ENCODE measurements at regions not wholly inside any gene's neighbourhood (a gene's known extent, or its start where the extent isn't known, plus 50 kb on each side); places are given as distances from the start of the nearest gene placed in this dataset.

DNA sequence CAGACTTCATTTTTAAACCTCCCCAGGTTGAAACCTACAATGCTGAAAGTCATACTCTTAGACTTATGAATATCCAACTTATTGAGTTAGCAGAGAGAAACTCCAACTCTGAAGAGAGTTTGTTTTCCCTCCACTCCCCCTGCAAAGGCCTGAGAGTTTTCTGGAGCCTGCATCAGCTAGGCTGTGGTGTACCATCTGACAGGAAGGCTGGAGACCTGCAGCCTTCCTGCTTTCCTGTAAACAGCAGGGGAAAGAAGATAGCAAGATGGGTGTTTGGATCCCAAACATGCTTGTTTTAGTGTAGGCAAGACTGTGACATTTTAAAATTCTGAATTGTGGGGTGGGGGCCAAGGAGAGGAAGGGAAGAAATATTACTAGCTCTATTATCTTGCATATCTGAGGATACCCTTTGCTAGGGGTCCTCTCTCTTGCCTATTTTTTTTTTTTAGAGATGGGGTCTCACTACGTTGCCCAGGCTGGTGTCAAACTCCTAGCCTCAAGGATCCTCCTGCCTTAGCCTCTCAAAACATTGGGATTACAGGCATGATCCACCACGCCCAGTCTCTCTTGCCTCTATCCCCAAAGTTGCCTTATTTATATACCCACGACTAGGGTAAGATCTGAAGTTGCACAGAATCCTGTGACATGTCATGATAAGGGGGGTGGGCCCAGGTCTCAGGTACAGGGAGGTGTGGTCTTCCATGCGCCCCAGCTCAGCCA is 51.0 kb upstream of the USP3 start:
- no peak for TF ChIP-seq BHLHE40 (IDR thresholded peaks at IDR 0.05; ENCODE audit: borderline replicate concordance)
- TF ChIP-seq FOXM1 (IDR thresholded peaks at IDR 0.05; ENCODE audit: borderline replicate concordance): no peak
- no peak for TF ChIP-seq SP1 (IDR thresholded peaks at IDR 0.05)
- no peak for TF ChIP-seq FOXA1 (IDR thresholded peaks at IDR 0.05)
- TF ChIP-seq ELF4 (IDR thresholded peaks at IDR 0.05): no peak

All from HEK293T (cell line).